NCI-H1417 (cell line): ENCODE measurements at regions not wholly inside any gene's neighbourhood (a gene's known extent, or its start where the extent isn't known, plus 50 kb on each side); places are given as distances from the start of the nearest gene placed in this dataset.
A peak's percentile ranks its signal among the peaks of the same experiment; 100 is the strongest.
"Not testable (repeated sequence)": the region's sequence is repeated elsewhere in the genome, so short reads cannot be mapped to it uniquely, and the experiment has no call there.

Experiments
- DNase-seq, 3 experiments: peaks; one replicate each; lab custom pipeline; 2025; lab: John Stamatoyannopoulos, UW

- DNase-seq, result no peak
Observed at GRCh38 chr1:182159443-182159842, 97.9 kb upstream of the ZNF648 start.

DNA sequence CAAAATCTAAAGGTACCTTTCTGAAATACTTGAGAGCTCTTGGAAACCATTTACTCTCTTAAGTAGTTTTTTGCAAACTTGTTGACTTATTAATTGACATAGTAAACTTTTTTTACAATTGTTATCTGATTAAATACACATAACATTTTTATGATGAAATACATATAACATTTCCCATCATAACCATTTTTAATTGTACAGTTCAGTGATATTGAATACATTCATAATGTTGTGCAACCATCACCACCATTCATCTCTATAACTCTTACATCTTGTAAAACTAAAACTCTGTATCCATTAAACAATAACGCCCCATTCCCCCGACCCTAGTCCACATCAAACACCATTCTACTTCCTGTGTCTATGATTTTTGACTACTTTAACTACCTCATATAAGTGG, 95.7 kb upstream of the ZNF648 start:
- no peak for DNase-seq

DNA sequence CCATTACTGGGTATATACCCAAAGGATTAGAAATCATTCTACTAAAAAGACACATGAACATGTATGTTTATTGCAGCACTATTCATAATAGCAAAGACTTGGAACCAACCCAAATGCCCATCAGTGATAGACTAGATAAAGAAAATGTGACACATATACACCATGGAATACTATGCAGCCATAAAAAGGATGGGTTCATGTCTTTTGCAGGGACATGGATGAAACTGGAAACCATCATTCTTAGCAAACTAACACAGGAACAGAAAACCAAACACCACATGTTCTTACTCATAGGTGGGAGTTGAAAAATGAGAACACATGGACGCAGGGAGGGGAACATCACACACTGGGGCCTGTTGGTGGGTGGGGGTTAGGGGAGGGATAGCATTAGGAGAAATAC, 92.9 kb upstream of the ZNF648 start:
- not testable (repeated sequence) for DNase-seq

DNA sequence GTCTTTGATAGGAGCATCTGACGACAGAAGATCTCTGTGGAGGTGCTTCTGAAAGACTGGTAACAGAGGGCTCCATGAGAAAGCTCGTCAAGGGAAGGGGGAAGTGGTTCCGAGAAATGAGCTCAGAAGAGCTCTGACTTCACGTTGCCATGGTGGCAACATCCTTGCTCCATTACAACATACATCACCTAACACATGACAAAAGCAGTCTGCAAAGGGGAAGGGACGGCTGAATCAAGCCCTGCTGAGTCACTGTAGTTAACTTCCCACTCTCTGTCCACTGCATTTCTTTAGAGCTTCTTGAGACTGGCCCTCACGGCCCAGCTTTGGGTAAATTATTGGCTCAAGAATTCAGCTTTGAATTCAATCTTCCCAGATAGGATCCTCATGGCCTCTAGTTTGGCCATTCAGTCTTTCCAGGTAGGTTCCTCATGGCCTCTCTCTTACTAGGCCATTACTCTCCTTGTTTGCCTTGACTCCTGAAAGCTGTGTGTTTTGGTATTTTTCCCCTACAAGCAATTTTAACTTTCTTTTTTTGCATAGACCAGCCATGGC, 88.0 kb upstream of the ZNF648 start:
- peak in 1 of 3 experiments; percentile 61 for DNase-seq

- DNase-seq, result no peak
Observed at GRCh38 chr1:182147951-182148350, 86.4 kb upstream of the ZNF648 start.

DNA sequence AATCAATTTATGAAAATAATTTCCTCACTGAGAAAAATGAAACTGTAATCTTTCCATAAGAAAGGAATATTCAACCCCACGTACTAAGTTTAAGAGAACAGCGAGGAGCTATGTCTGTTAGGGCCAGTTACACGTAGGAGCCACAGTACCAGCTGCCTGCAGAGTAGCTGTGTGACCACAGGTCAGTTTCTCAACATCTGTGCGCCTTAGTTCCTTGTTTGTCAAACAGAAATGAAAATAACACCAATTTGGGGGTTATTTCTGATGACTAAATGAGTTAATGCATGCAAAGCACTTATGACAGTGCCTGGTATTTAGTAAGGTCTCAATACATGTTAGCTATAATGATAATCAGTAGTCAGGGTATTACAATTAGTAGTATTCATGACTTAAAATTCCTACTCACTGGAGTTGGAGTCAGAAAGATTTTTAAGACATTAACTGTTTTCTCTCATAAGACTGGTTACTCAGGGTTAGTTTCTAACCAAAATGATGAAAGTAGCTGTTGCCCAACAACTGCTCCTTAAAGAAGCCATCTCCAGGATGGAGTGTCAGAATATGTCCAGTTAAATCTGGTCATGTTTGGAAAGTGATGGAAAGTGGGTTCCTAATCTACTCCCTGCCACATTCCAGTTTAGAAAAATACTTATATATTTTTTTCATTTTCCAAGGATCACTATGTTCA, 85.8 kb upstream of the ZNF648 start:
- no peak for DNase-seq

GRCh38 chr1:182146286-182146685, 84.8 kb upstream of the ZNF648 start:
- peak in 1 of 3 experiments; percentile 31 for DNase-seq

DNA sequence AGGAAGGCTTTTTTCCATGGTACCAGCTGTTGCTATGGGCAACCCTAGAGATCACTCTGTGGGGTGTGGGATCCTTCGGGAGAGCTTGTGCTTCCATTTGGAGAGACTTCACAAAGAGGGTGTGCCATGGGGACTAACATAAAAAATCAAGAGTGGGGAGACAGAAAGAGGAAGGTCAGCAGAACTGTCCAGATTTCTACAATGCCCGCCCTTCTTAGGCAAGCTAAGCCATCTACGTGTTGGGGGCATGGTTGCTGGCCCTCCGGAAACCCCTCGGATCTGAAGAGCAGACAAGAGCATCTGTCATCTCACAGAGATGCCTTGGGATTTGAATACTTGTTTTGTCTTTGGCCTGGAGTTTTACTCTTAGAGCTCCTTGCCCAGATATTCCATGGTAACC, 83.9 kb upstream of the ZNF648 start:
- DNase-seq, result peak in 1 of 3 experiments; percentile 27

DNA sequence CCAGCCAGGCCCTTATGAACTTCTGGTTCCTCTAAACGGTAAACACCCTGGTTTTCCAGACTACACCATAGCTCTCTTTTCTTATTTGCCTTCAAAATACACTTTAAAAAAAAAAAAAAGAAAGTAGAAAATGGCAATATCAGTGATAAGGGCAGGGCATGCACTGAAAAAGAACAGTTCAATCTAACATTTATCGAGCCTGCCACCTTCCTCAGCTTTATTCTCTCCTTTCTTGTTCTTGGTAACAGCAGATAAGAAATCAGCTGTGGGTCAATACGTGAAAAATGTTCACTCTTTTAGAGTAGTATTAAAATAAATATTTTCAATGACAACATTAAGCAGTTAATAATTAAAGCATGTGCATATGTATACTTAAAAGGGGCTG, 83.1 kb upstream of the ZNF648 start:
- no peak for DNase-seq

DNA sequence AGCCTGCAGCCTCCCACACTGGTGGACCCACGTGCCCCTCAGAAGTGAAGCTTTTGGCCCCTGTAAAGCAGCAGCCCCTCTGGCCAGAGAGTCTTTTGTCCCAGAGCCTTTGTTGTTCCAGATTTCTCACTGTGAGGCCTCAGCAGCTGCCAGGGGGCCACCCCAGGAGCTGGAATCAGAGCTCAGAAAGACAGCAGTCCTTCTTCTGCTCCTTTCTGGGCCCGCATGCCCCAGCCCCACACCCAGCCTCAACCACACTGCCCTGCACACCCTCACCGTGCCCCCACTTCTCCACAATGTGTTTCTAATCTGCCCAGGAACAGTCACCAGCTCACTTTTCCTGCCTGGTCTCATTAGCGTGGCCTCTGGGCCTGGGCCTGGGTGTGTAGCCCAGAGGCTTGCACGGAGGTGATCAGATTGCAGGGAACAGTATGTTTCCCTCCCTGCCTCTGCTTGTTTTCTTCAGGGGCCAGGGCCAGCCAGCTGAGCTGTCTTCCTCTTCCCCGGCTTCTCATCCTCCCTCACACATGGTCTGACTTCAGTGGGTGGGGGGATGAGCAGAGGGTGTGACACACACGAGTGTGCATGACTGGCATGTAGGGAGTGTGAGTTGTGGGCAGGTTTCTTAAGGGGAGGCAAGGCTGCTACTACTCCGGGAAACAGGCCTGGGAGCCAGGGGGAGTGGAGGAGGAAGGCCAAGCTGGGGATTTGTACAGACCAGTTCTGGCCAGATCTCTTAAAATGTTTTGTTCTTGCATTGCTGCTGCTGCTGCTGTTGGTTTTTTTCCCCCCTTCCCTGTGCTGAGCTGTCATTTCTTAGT, 82.5 kb upstream of the ZNF648 start:
- peak in 2 of 3 experiments; percentile 26 to 51 for DNase-seq

GRCh38 chr1:182143154-182143657, 81.7 kb upstream of the ZNF648 start:
- DNase-seq, result peak; percentile 78 to 98 (median 93)

DNA sequence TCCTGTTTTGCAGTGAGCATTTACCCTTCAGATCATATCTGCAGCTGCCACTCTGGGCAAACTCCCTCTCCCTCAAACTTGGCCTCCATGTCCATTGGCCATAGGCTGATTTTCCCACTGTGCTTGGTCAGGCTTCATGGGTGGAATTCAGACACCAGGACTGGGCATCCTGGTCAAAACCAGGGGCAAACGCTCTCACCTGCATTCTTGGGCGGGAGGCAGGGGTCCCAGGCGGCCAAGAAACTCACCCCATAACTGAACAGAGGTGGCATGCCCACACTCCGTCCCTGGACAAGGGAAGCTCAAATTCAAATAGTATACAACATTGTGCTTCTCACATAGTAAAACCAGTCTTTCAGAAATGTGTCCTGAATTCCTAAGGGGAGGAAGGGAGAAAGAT, 81.1 kb upstream of the ZNF648 start:
- no peak for DNase-seq

DNA sequence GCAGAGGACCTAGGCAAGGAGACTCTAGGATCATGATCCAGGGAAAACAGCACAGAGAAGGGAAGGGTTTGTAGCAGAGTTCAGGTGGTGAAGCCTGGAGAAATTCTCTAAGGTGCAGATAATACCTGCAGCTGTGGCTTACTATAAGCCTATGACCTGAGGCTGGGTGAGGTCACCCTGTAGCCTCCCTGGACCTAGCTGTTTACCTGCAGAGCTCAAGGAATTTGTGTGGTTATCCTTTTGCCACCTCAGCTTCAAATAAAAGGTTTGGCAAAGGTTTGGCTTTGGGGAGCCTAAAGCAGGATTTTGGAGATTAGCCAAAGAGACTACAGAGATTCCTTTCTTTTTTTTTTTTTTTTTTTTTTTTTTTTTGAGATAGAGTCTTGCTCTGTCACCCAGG, 79.5 kb upstream of the ZNF648 start:
- no peak for DNase-seq

- peak in 2 of 3 experiments; percentile 23 to 24 for DNase-seq
Observed at GRCh38 chr1:182139496-182139895, 78.0 kb upstream of the ZNF648 start.

- no peak for DNase-seq
Observed at GRCh38 chr1:182137546-182137945, 76.0 kb upstream of the ZNF648 start.

DNA sequence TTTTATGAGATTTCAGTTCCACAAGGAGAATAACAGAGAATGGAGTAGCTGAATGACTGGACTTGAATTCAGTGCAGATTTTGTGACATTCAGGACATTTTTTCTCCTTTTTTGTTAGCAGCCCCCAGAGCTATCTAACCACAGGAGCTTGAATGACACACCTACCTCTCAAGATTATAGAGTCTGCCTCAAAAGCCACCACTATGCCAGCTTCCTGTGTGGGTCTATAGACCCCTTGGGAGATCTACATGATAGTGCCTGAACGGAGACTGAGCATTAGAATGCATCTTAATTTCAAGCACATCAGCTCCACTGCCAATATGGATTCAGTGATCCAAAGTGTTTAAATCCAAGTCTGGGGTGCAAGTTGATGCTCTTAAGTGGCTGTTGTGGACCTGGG, 74.4 kb upstream of the ZNF648 start:
- no peak for DNase-seq

GRCh38 chr1:182134257-182134656, 72.7 kb upstream of the ZNF648 start:
- DNase-seq, result no peak

DNA sequence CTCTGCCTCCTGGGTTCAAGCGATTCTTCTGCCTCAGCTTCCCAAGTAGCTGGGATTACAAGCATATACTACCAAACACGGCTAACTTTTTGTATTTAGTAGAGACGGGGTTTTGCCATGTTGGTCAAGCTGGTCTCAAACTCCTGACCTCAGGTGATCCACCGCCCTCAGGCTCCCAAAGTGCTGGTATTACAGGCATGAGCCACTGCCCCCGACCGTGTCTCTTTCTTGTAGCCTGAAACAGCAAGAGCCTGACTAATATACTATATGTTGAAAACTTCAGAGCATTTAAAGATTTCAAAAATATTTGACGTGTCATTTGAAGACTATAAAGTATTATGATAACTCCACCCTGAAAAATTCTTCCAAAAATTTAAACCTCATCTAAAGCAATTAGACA, 71.7 kb upstream of the ZNF648 start:
- DNase-seq, result no peak

- DNase-seq, result no peak
Observed at GRCh38 chr1:182129398-182129797, 67.9 kb upstream of the ZNF648 start.

DNA sequence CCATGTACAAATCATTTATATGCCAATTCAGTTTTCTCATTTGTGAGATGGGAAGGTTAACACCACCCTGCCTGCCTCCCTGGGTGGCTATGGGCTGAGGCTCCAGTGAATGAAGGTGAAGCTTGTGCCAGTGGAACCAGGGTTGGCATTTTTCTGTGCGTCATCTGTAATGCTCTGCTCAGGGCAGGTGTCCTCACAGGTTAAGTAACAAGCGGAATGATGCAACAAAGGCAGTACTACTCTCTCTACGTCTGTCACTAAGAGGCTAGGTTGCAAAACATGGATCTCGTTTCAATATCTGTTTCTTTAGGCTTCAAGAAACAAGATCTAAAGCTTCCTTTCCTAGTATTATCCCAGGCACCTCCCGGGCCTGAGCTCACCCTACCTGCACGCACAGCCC, 67.0 kb upstream of the ZNF648 start:
- DNase-seq, result no peak

DNA sequence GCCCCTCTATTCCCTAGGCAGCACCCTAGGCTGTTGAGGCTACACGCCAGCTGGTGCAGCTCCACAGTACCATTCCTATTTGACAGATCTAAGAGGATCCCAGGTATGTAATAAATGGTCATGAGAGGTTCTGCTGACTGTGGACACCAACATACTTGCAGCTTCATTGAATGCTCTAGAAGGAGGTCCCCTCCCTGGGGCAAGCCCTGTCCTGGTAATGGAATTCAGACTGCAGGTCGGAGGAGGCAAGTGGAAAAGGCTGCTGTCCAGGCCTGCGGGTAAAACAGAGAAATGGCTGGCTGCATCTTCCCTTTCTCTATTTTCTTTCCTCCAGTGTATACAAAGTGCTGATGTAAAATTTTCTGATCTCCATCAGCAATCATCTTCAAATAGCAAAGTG, 66.1 kb upstream of the ZNF648 start:
- no peak for DNase-seq

DNA sequence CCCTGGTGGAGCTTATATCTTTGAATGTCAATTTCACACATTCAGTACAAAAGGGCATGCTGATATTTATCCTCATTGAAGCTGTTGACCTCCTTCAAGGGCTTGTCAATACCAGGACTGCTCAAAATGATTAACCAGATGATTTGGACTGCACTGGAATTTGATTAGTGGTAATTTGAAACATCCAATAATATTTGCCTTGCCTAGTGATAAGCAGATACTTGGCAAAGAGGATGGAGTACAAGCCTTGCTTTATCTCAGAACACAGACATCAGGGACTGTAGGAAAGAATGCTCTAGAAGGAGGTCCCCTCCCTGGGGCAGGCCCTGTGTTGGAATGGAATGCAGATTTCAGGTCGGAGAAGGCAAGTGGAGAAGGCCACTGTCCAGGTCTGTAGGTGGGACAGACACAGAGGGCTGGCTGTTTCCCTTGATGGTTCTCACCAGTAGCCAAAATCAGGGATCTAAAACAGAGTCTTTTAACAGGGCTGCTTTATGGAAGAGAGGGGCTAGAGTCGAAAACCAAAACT, 64.8 kb upstream of the ZNF648 start:
- no peak for DNase-seq

DNA sequence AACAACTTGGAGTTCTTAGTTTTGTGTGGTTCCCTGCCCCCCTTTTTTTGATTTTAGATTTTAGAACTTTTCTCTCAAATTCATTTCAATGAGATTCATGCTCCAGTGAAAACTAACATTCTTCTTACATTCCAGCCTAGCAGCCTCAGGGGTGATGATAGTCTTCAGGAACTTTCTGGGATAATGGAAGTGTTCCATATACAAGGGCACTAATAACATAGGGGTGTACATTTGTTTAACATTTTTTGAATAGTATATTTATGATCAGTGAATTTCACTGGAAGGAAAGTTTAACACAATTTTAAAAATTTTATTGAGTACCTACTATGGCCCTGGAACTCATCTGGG, 61.4 kb upstream of the ZNF648 start:
- no peak for DNase-seq
